Thyroid gland (tissue), 4 donors: ENCODE measurements at regions not wholly inside any gene's neighbourhood (a gene's known extent, or its start where the extent isn't known, plus 50 kb on each side); places are given as distances from the start of the nearest gene placed in this dataset.

Source experiments
- DNase-seq, 2 donors: peaks; one replicate each; pipeline ENCODE4 v3.0.0-alpha.2; 2019
- H3K27ac ChIP-seq, 3 donors: fragments of 200-600 bp; sonication (generic); 1 replicate in 2 of 3; 2 replicates in 1 of 3; pipeline ENCODE4 v1.5.1; 2016 to 2019; ENCODE audit warnings: mild to moderate bottlenecking in 1 of 3, moderate library complexity in 1 of 3
- H3K27me3 ChIP-seq: fragments of 200-600 bp; sonication (generic); one replicate; pipeline ENCODE4 v1.5.1; 2019
- H3K36me3 ChIP-seq, 2 donors: fragments of 200-600 bp; sonication (generic); one replicate each; pipeline ENCODE4 v1.5.1; 2016 to 2019
- H3K4me1 ChIP-seq, 2 donors: fragments of 200-600 bp; sonication (generic); one replicate each; pipeline ENCODE4 v1.5.1; 2017 to 2019
- H3K4me3 ChIP-seq, 3 donors: fragments of 200-600 bp; sonication (generic); replicated peaks in 1 of 3; 1 replicate in 2 of 3; 2 replicates in 1 of 3; pipeline ENCODE4 v1.5.1; 2016; ENCODE audit warnings: mild to moderate bottlenecking in 1 of 3
- H3K9me3 ChIP-seq: fragments of 200-600 bp; sonication (generic); one replicate; pipeline ENCODE4 v1.5.1; 2017
- POLR2A ChIP-seq, 2 donors: fragments of 450-650 bp; IDR thresholded peaks; one replicate each; pipeline ENCODE4 v1.6.1; 2017; ENCODE audit warnings: antibody characterized with exemption in 2 of 2, mild to moderate bottlenecking in 2 of 2, moderate library complexity in 1 of 2
- WGBS, 2 donors: methylation state at CpG; one replicate each; pipeline ENCODE4 v1.1.5; 2017; 5-methylcytosine and 5-hydroxymethylcytosine counted together
- intact Hi-C: fragments of 100-400 bp; cut with DNase I; formaldehyde crosslinking; loops from one replicate; pipeline ENCODE4 v1.15.1; 2023
- TF ChIP-seq, protein P1 (sequence below), 6 experiments: fragments of 200-600 bp in 3 of 6; fragments of 450-650 bp in 3 of 6; sonication (generic) in 3 of 6; IDR thresholded peaks; one replicate each; pipeline ENCODE4 v1.5.1; 2016 to 2019; ENCODE audit warnings: antibody characterized with exemption in 6 of 6, mild to moderate bottlenecking in 2 of 6, inconsistent platforms in 1 of 6, moderate library complexity in 1 of 6

GRCh38 chr12:93042283-93042682 is 113.2 kb upstream of the EEA1 start:
- Histone ChIP-seq H3K4me3 (no peak overlapping the region), H3K4me1 (no peaks in the 10 kb centered on the region), H3K9me3 (no peaks in the 10 kb centered on the region), H3K27me3 (no peaks in the 10 kb centered on the region), H3K36me3 (no peaks in the 10 kb centered on the region), H3K27ac (no peak overlapping the region)
- DNase-seq: no peak
- intact Hi-C loops: no loop called here
- no peak for TF ChIP-seq POLR2A (IDR thresholded peaks at IDR 0.05)
- TF ChIP-seq, protein P1, sequence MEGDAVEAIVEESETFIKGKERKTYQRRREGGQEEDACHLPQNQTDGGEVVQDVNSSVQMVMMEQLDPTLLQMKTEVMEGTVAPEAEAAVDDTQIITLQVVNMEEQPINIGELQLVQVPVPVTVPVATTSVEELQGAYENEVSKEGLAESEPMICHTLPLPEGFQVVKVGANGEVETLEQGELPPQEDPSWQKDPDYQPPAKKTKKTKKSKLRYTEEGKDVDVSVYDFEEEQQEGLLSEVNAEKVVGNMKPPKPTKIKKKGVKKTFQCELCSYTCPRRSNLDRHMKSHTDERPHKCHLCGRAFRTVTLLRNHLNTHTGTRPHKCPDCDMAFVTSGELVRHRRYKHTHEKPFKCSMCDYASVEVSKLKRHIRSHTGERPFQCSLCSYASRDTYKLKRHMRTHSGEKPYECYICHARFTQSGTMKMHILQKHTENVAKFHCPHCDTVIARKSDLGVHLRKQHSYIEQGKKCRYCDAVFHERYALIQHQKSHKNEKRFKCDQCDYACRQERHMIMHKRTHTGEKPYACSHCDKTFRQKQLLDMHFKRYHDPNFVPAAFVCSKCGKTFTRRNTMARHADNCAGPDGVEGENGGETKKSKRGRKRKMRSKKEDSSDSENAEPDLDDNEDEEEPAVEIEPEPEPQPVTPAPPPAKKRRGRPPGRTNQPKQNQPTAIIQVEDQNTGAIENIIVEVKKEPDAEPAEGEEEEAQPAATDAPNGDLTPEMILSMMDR (IDR thresholded peaks at IDR 0.05): no peak
- 63 to 85% methylated on average over 3 of the region's 3 CpGs for WGBS, 2 donors

GRCh38 chr12:93042684-93043083 is 113.6 kb upstream of the EEA1 start:
- Histone ChIP-seq H3K27me3 (no peaks in the 10 kb centered on the region), H3K36me3 (no peaks in the 10 kb centered on the region), H3K27ac (no peak overlapping the region), H3K4me1 (no peaks in the 10 kb centered on the region), H3K9me3 (no peaks in the 10 kb centered on the region), H3K4me3 (no peak overlapping the region)
- WGBS, 2 donors: 88 to 89% methylated on average over 6 of the region's 6 CpGs
- DNase-seq: no peak
- intact Hi-C loops: no loop called here
- TF ChIP-seq POLR2A (IDR thresholded peaks at IDR 0.05): no peak
- TF ChIP-seq, protein P1 (IDR thresholded peaks at IDR 0.05): no peak

- intact Hi-C loops: no loop called here
- no peaks in the 10 kb centered on the region for H3K9me3 ChIP-seq
- WGBS, 2 donors: 96 to 100% methylated on average over 3 of the region's 3 CpGs
- TF ChIP-seq POLR2A (IDR thresholded peaks at IDR 0.05): no peak
- TF ChIP-seq, protein P1 (IDR thresholded peaks at IDR 0.05): no peak
- no peak overlapping the region for H3K4me3 ChIP-seq
- H3K4me1 ChIP-seq: no peaks in the 10 kb centered on the region
- no peak overlapping the region for H3K27ac ChIP-seq
- no peaks in the 10 kb centered on the region for H3K27me3 ChIP-seq
- DNase-seq: no peak
- H3K36me3 ChIP-seq: no peaks in the 10 kb centered on the region
Observed at GRCh38 chr12:93043192-93043876, 114.2 kb upstream of the EEA1 start.

- WGBS, 2 donors: 91 to 92% methylated on average over 3 of the region's 3 CpGs
- intact Hi-C loops: no loop called here
- Histone ChIP-seq H3K4me3 (no peak overlapping the region), H3K9me3 (no peaks in the 10 kb centered on the region), H3K4me1 (no peaks in the 10 kb centered on the region), H3K36me3 (no peaks in the 10 kb centered on the region), H3K27ac (no peak overlapping the region), H3K27me3 (no peaks in the 10 kb centered on the region)
- TF ChIP-seq, protein P1 (IDR thresholded peaks at IDR 0.05): no peak
- no peak for TF ChIP-seq POLR2A (IDR thresholded peaks at IDR 0.05)
- DNase-seq: no peak
Observed at GRCh38 chr12:93043877-93044209, 114.7 kb upstream of the EEA1 start.

- TF ChIP-seq, protein P1 (IDR thresholded peaks at IDR 0.05): no peak
- TF ChIP-seq POLR2A (IDR thresholded peaks at IDR 0.05): no peak
- 96 to 97% methylated on average over 1 of the region's 1 CpG for WGBS, 2 donors
- DNase-seq: no peak
Observed at GRCh38 chr12:93047118-93047517, 118.0 kb upstream of the EEA1 start.

More at GRCh38 chr12:93047118-93047517, 118.0 kb upstream of the EEA1 start:
- no peak overlapping the region for H3K4me3 ChIP-seq
- H3K36me3 ChIP-seq: no peaks in the 10 kb centered on the region
- no peaks in the 10 kb centered on the region for H3K9me3 ChIP-seq
- H3K27me3 ChIP-seq: no peaks in the 10 kb centered on the region
- intact Hi-C loops: no loop called here
- no peaks in the 10 kb centered on the region for H3K4me1 ChIP-seq
- H3K27ac ChIP-seq: no peak overlapping the region
